Neural cell (in vitro differentiated cells): ENCODE measurements at regions not wholly inside any gene's neighbourhood (a gene's known extent, or its start where the extent isn't known, plus 50 kb on each side); places are given as distances from the start of the nearest gene placed in this dataset.
"Not testable (repeated sequence)": the region's sequence is repeated elsewhere in the genome, so short reads cannot be mapped to it uniquely, and the experiment has no call there.

Source experiments
- H2AFZ ChIP-seq: fragments of 200-600, 300-800 bp; sonication (generic), shearing (Covaris generic); 2 replicates; pipeline ENCODE4 v1.6.0; 2014; ENCODE audit warnings: low read depth, mild to moderate bottlenecking, antibody characterized with exemption, low read length, moderate library complexity
- H3F3A ChIP-seq: fragments of 200-600 bp; shearing (Covaris generic); 2 replicates; pipeline ENCODE4 v1.6.1; 2016; ENCODE audit warnings: mild to moderate bottlenecking, moderate library complexity, mixed read lengths, antibody characterized with exemption, low read length; ENCODE audit not compliant: insufficient read depth, poor library complexity, severe bottlenecking
- H3K27ac ChIP-seq: fragments of 200-600, 300-800 bp; sonication (generic), shearing (Covaris generic); 2 replicates; pipeline ENCODE4 v1.5.1; 2014; ENCODE audit warnings: mild to moderate bottlenecking, low read length, moderate library complexity
- H3K27me3 ChIP-seq: fragments of 300-800, 200-600 bp; sonication (generic), shearing (Covaris generic); 2 replicates; pipeline ENCODE4 v1.6.0; 2014; ENCODE audit warnings: mild to moderate bottlenecking, low read depth, low read length, moderate library complexity; ENCODE audit not compliant: insufficient read depth
- H3K36me3 ChIP-seq: fragments of 300-800, 200-600 bp; sonication (generic), shearing (Covaris generic); 2 replicates; pipeline ENCODE4 v1.5.1; 2014; ENCODE audit warnings: mild to moderate bottlenecking, antibody characterized with exemption, low read length, moderate library complexity; ENCODE audit not compliant: insufficient read depth
- H3K4me2 ChIP-seq: fragments of 300-800, 200-600 bp; sonication (generic), shearing (Covaris generic); 2 replicates; pipeline ENCODE4 v1.6.0; 2014; ENCODE audit warnings: mild to moderate bottlenecking, low read length
- H3K4me3 ChIP-seq: fragments of 300-800, 200-600 bp; sonication (generic), shearing (Covaris generic); 2 replicates; pipeline ENCODE4 v1.5.1; 2014; ENCODE audit warnings: mild to moderate bottlenecking, low read length, moderate library complexity
- H3K79me2 ChIP-seq: fragments of 200-600 bp; shearing (Covaris generic); replicated peaks from 2 replicates; pipeline ENCODE4 v1.6.0; 2014; ENCODE audit warnings: mild to moderate bottlenecking, low read length, moderate library complexity; ENCODE audit not compliant: insufficient read depth
- H3K9ac ChIP-seq: fragments of 300-800, 200-600 bp; sonication (generic), shearing (Covaris generic); 2 replicates; pipeline ENCODE4 v1.6.1; 2016; ENCODE audit warnings: mild to moderate bottlenecking, low read length, mixed read lengths
- H3K9me2 ChIP-seq: fragments of 200-600 bp; shearing (Covaris generic); 2 replicates; pipeline ENCODE4 v1.6.1; 2016; ENCODE audit warnings: mild to moderate bottlenecking, low read length, mixed read lengths; ENCODE audit not compliant: insufficient read depth
- H3K9me3 ChIP-seq: fragments of 200-600, 300-800 bp; sonication (generic), shearing (Covaris generic); 2 replicates; pipeline ENCODE4 v1.6.1; 2016; ENCODE audit warnings: mild to moderate bottlenecking, mixed run types, low read length, moderate library complexity, mixed read lengths
- H4K20me1 ChIP-seq: fragments of 200-600 bp; shearing (Covaris generic); 2 replicates; pipeline ENCODE4 v1.6.1; 2016; ENCODE audit warnings: mild to moderate bottlenecking, mixed run types; ENCODE audit not compliant: insufficient read depth
- CTCF ChIP-seq: fragments of 450-650 bp; IDR thresholded peaks from 2 replicates; pipeline ENCODE4 v1.5.1; 2014; ENCODE audit warnings: antibody characterized with exemption, mild to moderate bottlenecking, moderate library complexity; ENCODE audit not compliant: poor library complexity, severe bottlenecking
- EP300 ChIP-seq: fragments of 450-650 bp; conservative IDR thresholded peaks from 2 replicates; pipeline ENCODE4 v1.6.1; 2014; ENCODE audit warnings: antibody characterized with exemption, mild to moderate bottlenecking, moderate library complexity; ENCODE audit not compliant: poor library complexity, severe bottlenecking
- EZH2 ChIP-seq: fragments of 200-600, 300-800 bp; shearing (Covaris generic), sonication (generic); IDR thresholded peaks from 2 replicates; pipeline ENCODE4 v1.6.1; 2014; ENCODE audit warnings: antibody characterized with exemption, low read length, borderline replicate concordance, mild to moderate bottlenecking; ENCODE audit not compliant: insufficient read depth, poor library complexity, severe bottlenecking
- MXI1 ChIP-seq: fragments of 450-650 bp; conservative IDR thresholded peaks from 2 replicates; pipeline ENCODE4 v1.6.1; 2014; ENCODE audit warnings: antibody characterized with exemption, mild to moderate bottlenecking; ENCODE audit not compliant: poor library complexity, severe bottlenecking
- POLR2AphosphoS5 ChIP-seq: IDR thresholded peaks from 2 replicates; pipeline ENCODE4 v1.6.1; 2012
- RAD21 ChIP-seq: fragments of 450-650 bp; conservative IDR thresholded peaks from 2 replicates; pipeline ENCODE4 v1.6.1; 2014; ENCODE audit warnings: antibody characterized with exemption, mild to moderate bottlenecking, moderate library complexity
- REST ChIP-seq: IDR thresholded peaks from 2 replicates; pipeline ENCODE4 v1.6.1; 2012; ENCODE audit warnings: borderline replicate concordance
- SMC3 ChIP-seq: fragments of 450-650 bp; conservative IDR thresholded peaks from 2 replicates; pipeline ENCODE4 v1.6.1; 2014; ENCODE audit warnings: antibody characterized with exemption, mild to moderate bottlenecking, moderate library complexity; ENCODE audit not compliant: poor library complexity
- TAF1 ChIP-seq: IDR thresholded peaks from 2 replicates; pipeline ENCODE4 v1.6.1; 2012; ENCODE audit warnings: low read depth

GRCh38 chr14:23763394-23763793, 127.2 kb downstream of the DHRS2 start:
- Histone ChIP-seq H4K20me1 (no peaks in the 10 kb centered on the region), H3K9me3 (no peaks in the 10 kb centered on the region), H3F3A (no peaks in the 10 kb centered on the region), H3K4me2 (no peak overlapping the region), H3K36me3 (no peaks in the 10 kb centered on the region), H3K79me2 (no peaks in the 10 kb centered on the region), H3K9ac (no peak overlapping the region), H3K4me3 (no peak overlapping the region), H3K9me2 (no peaks in the 10 kb centered on the region), H3K27ac (no peak overlapping the region), H2AFZ (no peak overlapping the region), H3K27me3 (no peaks in the 10 kb centered on the region)
- no peak for TF ChIP-seq REST
- TF ChIP-seq EP300, result no peak
- TF ChIP-seq MXI1, result no peak
- TF ChIP-seq POLR2AphosphoS5, result no peak
- no peak for TF ChIP-seq EZH2
- TF ChIP-seq TAF1, result no peak
- no peak for TF ChIP-seq RAD21
- no peak for TF ChIP-seq CTCF
- TF ChIP-seq SMC3, result no peak

DNA sequence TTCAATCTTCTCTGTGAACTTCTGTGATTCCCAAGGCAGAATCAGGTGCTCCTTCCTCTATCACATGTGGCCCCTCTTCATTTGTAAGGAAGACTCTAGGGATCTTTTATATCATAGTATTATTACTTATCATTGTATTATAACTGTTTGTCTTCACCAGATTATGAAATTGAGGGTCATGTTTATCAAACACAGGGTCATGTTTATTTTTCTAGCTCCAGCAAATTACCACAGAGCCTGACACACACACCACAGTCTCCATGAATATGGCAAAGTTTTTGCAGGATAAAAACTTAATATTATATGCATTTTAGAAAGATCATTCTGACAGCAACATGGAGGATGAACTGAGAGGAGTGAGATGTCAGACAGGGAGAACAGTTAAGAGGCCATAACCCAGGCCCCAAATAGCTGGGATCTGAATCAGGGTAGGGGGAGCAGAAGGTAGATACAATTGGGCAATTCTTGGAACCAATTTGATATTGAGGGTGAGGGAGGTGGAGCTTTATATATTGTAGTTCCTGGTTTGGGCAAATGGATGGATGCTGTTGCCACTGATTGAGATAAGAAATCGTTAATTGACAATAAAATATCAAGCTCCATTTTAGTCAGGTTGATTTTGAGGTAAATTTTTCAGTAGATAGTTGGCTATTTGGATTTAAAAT, 130.7 kb downstream of the DHRS2 start:
- Histone ChIP-seq H3K27ac (no peak overlapping the region), H3F3A (no peaks in the 10 kb centered on the region), H3K4me2 (no peak overlapping the region), H4K20me1 (no peaks in the 10 kb centered on the region), H3K4me3 (no peak overlapping the region), H3K36me3 (no peaks in the 10 kb centered on the region), H3K9ac (no peak overlapping the region), H3K27me3 (no peaks in the 10 kb centered on the region), H3K79me2 (no peaks in the 10 kb centered on the region), H3K9me2 (no peaks in the 10 kb centered on the region), H2AFZ (no peak overlapping the region), H3K9me3 (no peaks in the 10 kb centered on the region)
- no peak for TF ChIP-seq EZH2

DNA sequence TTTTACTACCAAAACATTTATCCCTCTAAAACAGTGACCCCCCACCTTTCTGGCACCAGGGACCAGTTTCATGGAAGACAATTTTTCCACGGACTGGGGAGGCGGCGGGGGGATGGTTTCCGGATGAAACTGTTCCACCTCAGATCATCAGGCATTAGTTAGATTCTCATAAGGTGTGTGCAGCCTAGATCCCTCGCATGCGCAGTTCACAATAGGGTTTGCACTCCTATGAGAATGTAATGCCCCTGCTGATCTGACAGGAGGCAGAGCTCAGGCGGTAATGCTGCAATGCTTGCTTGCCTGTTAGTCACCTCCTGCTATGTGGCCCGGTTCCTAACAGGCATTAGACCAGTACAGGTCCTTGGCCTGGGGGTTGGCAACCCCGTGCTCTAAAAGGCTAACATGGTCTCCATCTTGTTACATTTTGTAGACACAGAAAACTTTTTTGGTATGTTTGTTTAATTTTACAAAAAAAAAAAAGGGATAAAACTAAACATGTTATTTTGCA, 133.1 kb downstream of the DHRS2 start:
- not testable (repeated sequence) for H3K27ac ChIP-seq, H3K79me2 ChIP-seq, H3K36me3 ChIP-seq, H3F3A ChIP-seq, H3K4me2 ChIP-seq, H2AFZ ChIP-seq, H3K4me3 ChIP-seq, H3K9me3 ChIP-seq, H3K9me2 ChIP-seq, H3K27me3 ChIP-seq, H3K9ac ChIP-seq, H4K20me1 ChIP-seq
